Pancreas (tissue), 10 donors: ENCODE measurements at regions not wholly inside any gene's neighbourhood (a gene's known extent, or its start where the extent isn't known, plus 50 kb on each side); places are given as distances from the start of the nearest gene placed in this dataset.

Experiments used
- ATAC-seq, 4 donors: fragments of 200-7000 bp; cut with Tn5 transposase; one replicate each; pipeline versions ENCODE4 v1.8.0 to v1.9.1; 2020; ENCODE audit warnings: mild to moderate bottlenecking in 4 of 4, moderate library complexity in 4 of 4
- DNase-seq, 6 donors: peaks; one replicate each; pipeline ENCODE4 v3.0.0-alpha.2; 2020
- FAIRE-seq: peaks from 2 replicates; lab custom pipeline; 2012; peaks lifted over from hg19 to GRCh38; lab: Jason Lieb, UNC
- H3K27ac ChIP-seq, 4 donors: fragments of 200-600 bp; sonication (generic); 1 replicate in 3 of 4; 2 replicates in 1 of 4; pipeline versions ENCODE4 v1.5.0 to v1.8.0; 2020
- H3K27me3 ChIP-seq, 4 donors: fragments of 200-600 bp; one replicate each; pipeline ENCODE4 v1.8.0; 2021
- H3K36me3 ChIP-seq, 3 donors: fragments of 200-600 bp; sonication (generic) in 1 of 3; one replicate each; pipeline versions ENCODE4 v1.5.0 to v1.8.0; 2020 to 2021
- H3K4me1 ChIP-seq, 3 donors: fragments of 200-600 bp; one replicate each; pipeline ENCODE4 v1.8.0; 2021
- H3K4me3 ChIP-seq, 4 donors: fragments of 200-600 bp; sonication (generic) in 2 of 4; one replicate each; pipeline versions ENCODE4 v1.5.0 to v1.8.0; 2020 to 2021
- H3K9me3 ChIP-seq, 4 donors: fragments of 200-600 bp; one replicate each; pipeline ENCODE4 v1.8.0; 2021
- CTCF ChIP-seq, 4 donors: fragments of 200-600 bp; sonication (generic) in 3 of 4; IDR thresholded peaks; one replicate each; pipeline versions ENCODE4 v1.5.0 to v1.8.0; 2021; ENCODE audit warnings: antibody characterized with exemption in 4 of 4
- WGBS, 2 donors: extraction: QIAGEN DNeasy Blood & Tissue Kit; methylation state at CpG; one replicate each; pipeline ENCODE4 v1.1.7; 2013; 5-methylcytosine and 5-hydroxymethylcytosine counted together
- intact Hi-C, 3 donors: fragments of 100-400 bp; cut with DNase I; formaldehyde crosslinking; loops; one replicate each; pipeline versions ENCODE4 v1.11.1 to v1.14.2; 2022
- donor health status: healthy with polysubstance abuse.
- donor health status: DM: no; HTN: no; CAD: no; lungs with moderate emphysema.
- donor health status: DM: no; HTN: no; CAD: no.
- donor health status: control.
- donor health status: control.
- donor health status: Bipolar disorder and iron deficiency.
- donor health status: DM: yes; HTN: yes; CAD: no.
- donor health status: DM: no; HTN: no; CAD: no.
- donor health status: DM: no; HTN: no; CAD: no.
- donor health status: DM: yes; HTN: yes; CAD: no.

GRCh38 chr2:66327066-66327740 lies 107.7 kb upstream of the MEIS1 start:
- no peaks in the 10 kb centered on the region for H3K4me1 ChIP-seq
- H3K4me3 ChIP-seq = no peak overlapping the region
- H3K27ac ChIP-seq = no peak overlapping the region
- WGBS, 2 donors = 91 to 95% methylated on average over 5 of the region's 5 CpGs
- no peaks in the 10 kb centered on the region for H3K27me3 ChIP-seq
- TF ChIP-seq CTCF (IDR thresholded peaks at IDR 0.05) = no peak
- DNase-seq (no peak), ATAC-seq (no peak), FAIRE-seq (no peak)
- H3K36me3 ChIP-seq = no peaks in the 10 kb centered on the region
- no peaks in the 10 kb centered on the region for H3K9me3 ChIP-seq
- intact Hi-C loops = no loop called here

- DNase-seq (no peak), ATAC-seq (no peak), FAIRE-seq (no peak)
- Histone ChIP-seq H3K4me3 (no peak overlapping the region), H3K27me3 (no peaks in the 10 kb centered on the region), H3K9me3 (no peaks in the 10 kb centered on the region), H3K36me3 (no peaks in the 10 kb centered on the region), H3K4me1 (no peaks in the 10 kb centered on the region), H3K27ac (no peak overlapping the region)
- WGBS, 2 donors = 70 to 77% methylated on average over 4 of the region's 4 CpGs
- TF ChIP-seq CTCF (IDR thresholded peaks at IDR 0.05) = no peak
- intact Hi-C loops = no loop called here
Observed at GRCh38 chr2:66324909-66325528, 109.9 kb upstream of the MEIS1 start.

- H3K4me1 ChIP-seq = no peaks in the 10 kb centered on the region
- no peak for ATAC-seq
- FAIRE-seq = no peak
- H3K27me3 ChIP-seq = no peaks in the 10 kb centered on the region
- no peak overlapping the region for H3K27ac ChIP-seq
- no peak for DNase-seq
- intact Hi-C loops = no loop called here
- WGBS, 2 donors = 75 to 78% methylated on average over 6 of the region's 6 CpGs
- H3K36me3 ChIP-seq = no peaks in the 10 kb centered on the region
- no peak for TF ChIP-seq CTCF (IDR thresholded peaks at IDR 0.05)
- H3K9me3 ChIP-seq = no peaks in the 10 kb centered on the region
- no peak overlapping the region for H3K4me3 ChIP-seq
Observed at GRCh38 chr2:66324356-66324755, 110.6 kb upstream of the MEIS1 start.

GRCh38 chr2:66323406-66323805 lies 111.5 kb upstream of the MEIS1 start:
- ATAC-seq = no peak
- WGBS, 2 donors = 41 to 48% methylated on average over 8 of the region's 8 CpGs
- intact Hi-C loops = no loop called here
- H3K36me3 ChIP-seq = no peaks in the 10 kb centered on the region
- H3K4me3 ChIP-seq = no peak overlapping the region
- DNase-seq = no peak
- no peak for FAIRE-seq
- H3K27ac ChIP-seq = no peak overlapping the region
- H3K4me1 ChIP-seq = no peaks in the 10 kb centered on the region
- H3K27me3 ChIP-seq = no peaks in the 10 kb centered on the region
- TF ChIP-seq CTCF (IDR thresholded peaks at IDR 0.05) = no peak
- H3K9me3 ChIP-seq = no peaks in the 10 kb centered on the region
